ENCODE measurements at regions not wholly inside any gene's neighbourhood (a gene's known extent, or its start where the extent isn't known, plus 50 kb on each side); places are given as distances from the start of the nearest gene placed in this dataset.

DNA sequence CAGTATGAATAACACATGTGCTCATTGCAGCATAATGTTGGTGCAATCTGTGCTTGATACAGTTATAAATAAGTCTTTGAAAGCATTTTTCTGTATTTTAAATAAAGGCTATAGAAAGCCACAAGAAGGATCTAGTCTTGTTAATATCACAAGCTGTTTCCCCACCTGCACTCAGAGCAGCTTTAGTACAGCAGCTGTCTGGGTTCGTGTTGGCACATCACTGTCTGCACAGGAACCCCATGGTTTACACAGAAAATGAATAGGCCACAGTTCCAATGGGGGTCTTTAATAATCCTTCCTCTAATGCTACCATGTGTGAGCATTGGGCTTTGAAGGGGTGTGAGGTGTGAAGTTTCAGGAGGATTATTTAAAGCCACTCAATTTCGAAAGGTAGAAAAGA lies 2269.7 kb downstream of the MAT2B start:
- TF ChIP-seq EZH2 (IDR thresholded peaks at IDR 0.05; ENCODE audit: borderline replicate concordance, low read depth, low read length, severe bottlenecking) (no peak), MYC (IDR thresholded peaks at IDR 0.05; ENCODE audit: low read depth, low read length) (no peak), JUN (IDR thresholded peaks at IDR 0.05; ENCODE audit: borderline replicate concordance, insufficient read depth, insufficient read length, low read depth) (no peak), FOS (IDR thresholded peaks at IDR 0.05; ENCODE audit: borderline replicate concordance, insufficient read depth, low read length) (no peak), POLR2AphosphoS5 (IDR thresholded peaks at IDR 0.05; ENCODE audit: insufficient read depth, low read depth, low read length) (no peak), POLR2A (IDR thresholded peaks at IDR 0.05; ENCODE audit: low read depth, low read length) (no peak), GATA2 (IDR thresholded peaks at IDR 0.05; ENCODE audit: insufficient read depth, insufficient read length, low read depth, low read length) (no peak)
- TF ChIP-seq, protein P1, sequence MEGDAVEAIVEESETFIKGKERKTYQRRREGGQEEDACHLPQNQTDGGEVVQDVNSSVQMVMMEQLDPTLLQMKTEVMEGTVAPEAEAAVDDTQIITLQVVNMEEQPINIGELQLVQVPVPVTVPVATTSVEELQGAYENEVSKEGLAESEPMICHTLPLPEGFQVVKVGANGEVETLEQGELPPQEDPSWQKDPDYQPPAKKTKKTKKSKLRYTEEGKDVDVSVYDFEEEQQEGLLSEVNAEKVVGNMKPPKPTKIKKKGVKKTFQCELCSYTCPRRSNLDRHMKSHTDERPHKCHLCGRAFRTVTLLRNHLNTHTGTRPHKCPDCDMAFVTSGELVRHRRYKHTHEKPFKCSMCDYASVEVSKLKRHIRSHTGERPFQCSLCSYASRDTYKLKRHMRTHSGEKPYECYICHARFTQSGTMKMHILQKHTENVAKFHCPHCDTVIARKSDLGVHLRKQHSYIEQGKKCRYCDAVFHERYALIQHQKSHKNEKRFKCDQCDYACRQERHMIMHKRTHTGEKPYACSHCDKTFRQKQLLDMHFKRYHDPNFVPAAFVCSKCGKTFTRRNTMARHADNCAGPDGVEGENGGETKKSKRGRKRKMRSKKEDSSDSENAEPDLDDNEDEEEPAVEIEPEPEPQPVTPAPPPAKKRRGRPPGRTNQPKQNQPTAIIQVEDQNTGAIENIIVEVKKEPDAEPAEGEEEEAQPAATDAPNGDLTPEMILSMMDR (IDR thresholded peaks at IDR 0.05; ENCODE audit: extremely low read depth in 1 of 2, insufficient read depth in 1 of 2, low read depth in 1 of 2, low read length in 2 of 2) = no peak
- TF ChIP-seq, protein P2, sequence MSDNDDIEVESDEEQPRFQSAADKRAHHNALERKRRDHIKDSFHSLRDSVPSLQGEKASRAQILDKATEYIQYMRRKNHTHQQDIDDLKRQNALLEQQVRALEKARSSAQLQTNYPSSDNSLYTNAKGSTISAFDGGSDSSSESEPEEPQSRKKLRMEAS (IDR thresholded peaks at IDR 0.05; ENCODE audit: insufficient read depth, insufficient read length) = no peak
- H3K27ac ChIP-seq (ENCODE audit: insufficient read depth, low read depth, low read length) = no peak overlapping the region
- ChIA-PET CTCF (no interaction called here), POLR2A (no interaction called here)
- no peaks in the 10 kb centered on the region for H3K27me3 ChIP-seq (ENCODE audit: control insufficient read depth in 2 of 2, insufficient read depth in 2 of 2, low read length in 2 of 2)
- no peaks in the 10 kb centered on the region for H3K79me2 ChIP-seq (ENCODE audit: control insufficient read depth, insufficient read depth, low read length)
- no peak overlapping the region for H3K9ac ChIP-seq (replicated peaks; ENCODE audit: extremely low read depth, insufficient read depth, low read length)
- H3K4me1 ChIP-seq (ENCODE audit: control insufficient read depth, extremely low read depth, insufficient read depth, low read length) = no peaks in the 10 kb centered on the region
- no peaks in the 10 kb centered on the region for H4K20me1 ChIP-seq (replicated peaks; ENCODE audit: control insufficient read depth, extremely low read depth, insufficient read depth, low read length)
- no peaks in the 10 kb centered on the region for H3K9me3 ChIP-seq (replicated peaks; ENCODE audit: control insufficient read depth, insufficient read depth, low read length)
- DNase-seq (ENCODE audit: low read depth, low spot score) = no peak
- H2AFZ ChIP-seq (ENCODE audit: low read depth, low read length) = no peak overlapping the region
- no peak for FAIRE-seq
- no peaks in the 10 kb centered on the region for H3K36me3 ChIP-seq (ENCODE audit: control insufficient read depth in 2 of 2, extremely low read depth in 1 of 2, insufficient read depth in 2 of 2, low read length in 2 of 2)
- intact Hi-C loops (cut with micrococcal nuclease) (no loop called here), dilution Hi-C loops (cut with MboI; ENCODE audit: extremely low pct_ligation_motif_present, low sequenced_read_pairs) (no loop called here)
- no peak overlapping the region for H3K4me3 ChIP-seq (replicated peaks in 1 of 3; ENCODE audit: insufficient read depth in 1 of 3, low read depth in 1 of 3, low read length in 3 of 3)
- BruUV-seq (replicated peaks) = no TSS peak
- H3K4me2 ChIP-seq (ENCODE audit: insufficient read depth, low read length) = no peak overlapping the region
- no peaks in the 10 kb centered on the region for H3K9me1 ChIP-seq (replicated peaks; ENCODE audit: control insufficient read depth, extremely low read depth, insufficient read depth, low read length)

Data from endothelial cell of umbilical vein (primary cell).